Muscle of leg (tissue), 3 donors: ENCODE measurements at regions not wholly inside any gene's neighbourhood (a gene's known extent, or its start where the extent isn't known, plus 50 kb on each side); places are given as distances from the start of the nearest gene placed in this dataset.

ENCODE experiments used
- DNase-seq: peaks from one replicate; pipeline ENCODE4 v3.0.0; 2013
- H3K27ac ChIP-seq: one replicate; pipeline ENCODE4 v1.5.1; 2013; ENCODE audit warnings: mild to moderate bottlenecking, low read length, control low read depth
- H3K27me3 ChIP-seq: one replicate; pipeline ENCODE4 v1.6.1; 2013; ENCODE audit warnings: low read length; ENCODE audit not compliant: control insufficient read depth, insufficient read depth
- H3K36me3 ChIP-seq: one replicate; pipeline ENCODE4 v1.6.1; 2013; ENCODE audit warnings: low read length; ENCODE audit not compliant: control insufficient read depth, insufficient read depth
- H3K4me1 ChIP-seq: one replicate; pipeline ENCODE4 v1.6.1; 2013; ENCODE audit warnings: low read length; ENCODE audit not compliant: control insufficient read depth, insufficient read depth
- H3K4me3 ChIP-seq: one replicate; pipeline ENCODE4 v1.5.1; 2013; ENCODE audit warnings: low read length, control low read depth
- H3K9me3 ChIP-seq: replicated peaks from 2 replicates; pipeline ENCODE4 v1.6.1; 2013; ENCODE audit warnings: low read depth, low read length; ENCODE audit not compliant: control insufficient read depth
- WGBS: methylation state at CpG from one replicate; pipeline ENCODE4 v1.1.5; 2013; ENCODE audit warnings: missing lambda C conversion rate; ENCODE audit not compliant: insufficient coverage; 5-methylcytosine and 5-hydroxymethylcytosine counted together

GRCh38 chr13:59236944-59237343 lies 926.8 kb downstream of the DIAPH3 start:
- H3K27me3 ChIP-seq: no peaks in the 10 kb centered on the region
- DNase-seq: peak; percentile 74
- no peak overlapping the region for H3K4me3 ChIP-seq
- H3K4me1 ChIP-seq: no peaks in the 10 kb centered on the region
- no CpG with 5 or more reads among the region's 1 CpG for WGBS
- no peaks in the 10 kb centered on the region for H3K9me3 ChIP-seq
- no peaks in the 10 kb centered on the region for H3K36me3 ChIP-seq
- no peak overlapping the region for H3K27ac ChIP-seq

GRCh38 chr13:59247171-59247570 lies 916.6 kb downstream of the DIAPH3 start:
- no peaks in the 10 kb centered on the region for H3K4me1 ChIP-seq
- DNase-seq: peak; percentile 33
- no peaks in the 10 kb centered on the region for H3K27me3 ChIP-seq
- H3K27ac ChIP-seq: no peak overlapping the region
- H3K9me3 ChIP-seq: no peaks in the 10 kb centered on the region
- WGBS: 67% methylated on average over 1 of the region's 5 CpGs
- H3K4me3 ChIP-seq: no peak overlapping the region
- H3K36me3 ChIP-seq: no peaks in the 10 kb centered on the region

DNA sequence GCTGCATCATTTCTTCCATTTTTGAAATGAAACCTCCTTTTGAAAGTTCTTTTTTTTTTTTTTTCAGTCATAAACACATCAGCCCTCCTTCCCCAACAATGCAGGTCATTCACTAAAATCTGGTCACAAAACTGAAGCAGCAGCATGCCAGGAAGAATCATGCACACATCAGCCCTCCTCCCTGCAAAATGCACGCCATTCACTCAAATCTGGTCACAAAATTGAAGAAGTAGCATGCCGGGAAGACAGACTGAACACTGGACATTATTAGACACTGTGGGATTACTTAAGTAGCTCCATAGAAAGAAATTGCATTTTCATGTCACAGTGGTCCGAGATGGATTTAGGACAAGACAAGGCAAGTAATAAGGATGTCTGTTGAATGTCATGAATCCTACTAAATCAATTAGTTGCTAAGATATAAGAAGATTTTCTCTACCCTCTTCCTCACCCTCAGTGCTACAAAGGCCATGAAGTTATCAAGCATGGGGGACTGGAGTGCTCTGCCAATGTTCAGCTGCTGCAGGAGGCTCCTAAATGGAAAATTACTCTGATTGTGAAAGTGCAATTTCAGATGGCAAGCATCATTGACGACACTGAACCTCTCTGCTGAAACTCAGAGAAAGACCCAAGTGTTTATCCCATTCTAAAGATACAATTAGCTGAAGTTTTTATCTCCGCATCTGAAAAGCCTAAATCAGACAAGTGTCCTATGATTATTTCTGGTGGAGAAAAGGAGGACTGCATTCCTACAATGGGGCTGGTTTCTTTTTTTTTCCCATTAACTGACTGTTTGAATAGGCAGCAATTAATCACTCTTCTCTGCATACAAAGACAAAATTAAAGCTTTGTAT lies 913.2 kb downstream of the DIAPH3 start:
- no peaks in the 10 kb centered on the region for H3K36me3 ChIP-seq
- H3K4me3 ChIP-seq: no peak overlapping the region
- DNase-seq: peak; percentile 15
- H3K9me3 ChIP-seq: no peaks in the 10 kb centered on the region
- H3K4me1 ChIP-seq: no peaks in the 10 kb centered on the region
- H3K27ac ChIP-seq: no peak overlapping the region
- H3K27me3 ChIP-seq: no peaks in the 10 kb centered on the region
- WGBS: 66% methylated on average over 2 of the region's 5 CpGs

GRCh38 chr13:59259165-59260000 lies 904.3 kb downstream of the DIAPH3 start:
- Histone ChIP-seq H3K27me3 (no peaks in the 10 kb centered on the region), H3K4me1 (no peaks in the 10 kb centered on the region), H3K4me3 (no peak overlapping the region), H3K27ac (no peak overlapping the region), H3K36me3 (no peaks in the 10 kb centered on the region), H3K9me3 (no peaks in the 10 kb centered on the region)
- 88% methylated on average over 4 of the region's 9 CpGs for WGBS
- DNase-seq: no peak

GRCh38 chr13:59261928-59262488 lies 901.7 kb downstream of the DIAPH3 start:
- Histone ChIP-seq H3K27ac (no peak overlapping the region), H3K9me3 (no peaks in the 10 kb centered on the region), H3K4me1 (no peaks in the 10 kb centered on the region), H3K36me3 (no peaks in the 10 kb centered on the region), H3K27me3 (no peaks in the 10 kb centered on the region), H3K4me3 (no peak overlapping the region)
- DNase-seq: no peak
- WGBS: 80% methylated on average over 2 of the region's 4 CpGs

- Histone ChIP-seq H3K27ac (no peak overlapping the region), H3K4me1 (no peaks in the 10 kb centered on the region), H3K9me3 (no peaks in the 10 kb centered on the region), H3K27me3 (no peaks in the 10 kb centered on the region), H3K4me3 (no peak overlapping the region), H3K36me3 (no peaks in the 10 kb centered on the region)
- DNase-seq: no peak
These were observed 900.2 kb downstream of the DIAPH3 start for GRCh38 chr13:59263531-59263930.

GRCh38 chr13:59266478-59267063 lies 897.2 kb downstream of the DIAPH3 start:
- Histone ChIP-seq H3K4me1 (no peaks in the 10 kb centered on the region), H3K9me3 (no peaks in the 10 kb centered on the region), H3K4me3 (no peak overlapping the region), H3K27ac (no peak overlapping the region), H3K27me3 (no peaks in the 10 kb centered on the region), H3K36me3 (no peaks in the 10 kb centered on the region)
- no peak for DNase-seq
- no CpG with 5 or more reads among the region's 2 CpGs for WGBS

DNA sequence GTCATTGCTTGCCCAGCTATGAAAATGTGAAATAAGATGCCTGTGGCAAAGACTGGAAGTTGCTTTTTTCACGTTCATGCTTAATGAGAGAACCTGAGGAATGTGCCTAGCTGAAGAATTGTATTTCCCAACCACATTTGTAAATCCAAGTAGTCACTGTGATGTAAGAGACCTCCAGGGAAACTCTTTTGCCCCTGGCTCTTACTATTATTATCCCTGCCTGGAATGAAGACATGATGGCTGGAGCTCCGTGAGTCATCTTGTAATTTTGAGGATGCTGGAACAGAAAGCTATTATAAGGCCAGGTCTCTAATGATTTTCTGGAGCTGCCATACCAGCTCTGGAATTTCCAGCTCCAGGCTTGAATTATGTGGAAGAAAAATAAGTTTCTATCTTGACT lies 894.3 kb downstream of the DIAPH3 start:
- Histone ChIP-seq H3K9me3 (no peaks in the 10 kb centered on the region), H3K36me3 (no peaks in the 10 kb centered on the region), H3K27ac (no peak overlapping the region), H3K4me1 (no peaks in the 10 kb centered on the region), H3K4me3 (no peak overlapping the region), H3K27me3 (no peaks in the 10 kb centered on the region)
- DNase-seq: no peak
- WGBS: no CpG with 5 or more reads among the region's 2 CpGs

DNA sequence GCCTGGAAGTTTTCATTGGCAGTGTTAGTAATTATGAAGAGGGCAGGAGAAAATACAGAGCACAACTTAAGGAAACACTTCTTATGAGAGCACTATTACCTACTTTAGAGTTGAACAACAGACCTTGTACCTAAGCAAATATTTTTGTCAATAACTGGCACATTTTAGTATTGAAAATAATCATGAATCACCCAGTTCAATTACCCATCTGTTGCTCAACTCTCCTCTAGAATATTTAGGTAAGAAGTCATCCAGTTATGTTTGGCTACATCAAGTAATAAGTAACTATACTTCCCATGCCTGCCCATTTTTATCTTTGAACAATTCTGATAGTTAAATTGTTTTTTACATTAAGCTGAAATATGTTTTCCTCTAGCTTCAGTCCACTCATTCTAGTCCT lies 893.4 kb downstream of the DIAPH3 start:
- no peak for DNase-seq
- Histone ChIP-seq H3K4me1 (no peaks in the 10 kb centered on the region), H3K27me3 (no peaks in the 10 kb centered on the region), H3K9me3 (no peaks in the 10 kb centered on the region), H3K4me3 (no peak overlapping the region), H3K27ac (no peak overlapping the region), H3K36me3 (no peaks in the 10 kb centered on the region)
